OCI-LY3 (cell line): ENCODE measurements at regions not wholly inside any gene's neighbourhood (a gene's known extent, or its start where the extent isn't known, plus 50 kb on each side); places are given as distances from the start of the nearest gene placed in this dataset.

ENCODE experiments used
- H2AFZ ChIP-seq: fragments of 200-600, 300-600 bp; shearing (Covaris generic); 2 replicates; pipeline ENCODE4 v1.6.0; 2014; ENCODE audit warnings: antibody characterized with exemption, low read depth, low read length
- H3K27ac ChIP-seq: fragments of 200-600, 300-600 bp; sonication (generic); 2 replicates; pipeline ENCODE4 v1.5.1; 2014; ENCODE audit warnings: mild to moderate bottlenecking, low read length, moderate library complexity, mixed read lengths
- H3K27me3 ChIP-seq: fragments of 200-600, 300-600 bp; sonication (generic); 2 replicates; pipeline ENCODE4 v1.6.1; 2014; ENCODE audit warnings: low read depth, low read length, mixed read lengths
- H3K36me3 ChIP-seq: fragments of 200-600, 300-600 bp; sonication (generic); replicated peaks from 2 replicates; pipeline ENCODE3; 2014; ENCODE audit warnings: low read depth, low read length, mixed read lengths
- H3K4me1 ChIP-seq: fragments of 300-600, 200-600 bp; sonication (generic); 2 replicates; pipeline ENCODE4 v1.6.1; 2014; ENCODE audit warnings: low read length, mixed read lengths
- H3K4me2 ChIP-seq: fragments of 200-600, 300-600 bp; sonication (generic); 2 replicates; pipeline ENCODE4 v1.6.1; 2014; ENCODE audit warnings: low read length, mixed read lengths
- H3K4me3 ChIP-seq: fragments of 300-600, 200-600 bp; sonication (generic); 2 replicates; pipeline ENCODE4 v1.5.1; 2014; ENCODE audit warnings: antibody characterized with exemption, mild to moderate bottlenecking, low read length, moderate library complexity
- H3K79me2 ChIP-seq: fragments of 300-600, 200-600 bp; shearing (Covaris generic); 2 replicates; pipeline ENCODE4 v1.6.1; 2014; ENCODE audit warnings: mild to moderate bottlenecking, low read length, mixed read lengths
- H3K9ac ChIP-seq: fragments of 300-600, 200-600 bp; shearing (Covaris generic); 2 replicates; pipeline ENCODE4 v1.6.0; 2014; ENCODE audit warnings: mild to moderate bottlenecking, low read length, moderate library complexity
- H3K9me3 ChIP-seq: fragments of 200-600, 300-600 bp; shearing (Covaris generic); 2 replicates; pipeline ENCODE4 v1.6.1; 2014; ENCODE audit warnings: low read length, mixed read lengths; ENCODE audit not compliant: insufficient read depth
- H4K20me1 ChIP-seq: fragments of 200-600, 300-600 bp; sonication (generic); 2 replicates; pipeline ENCODE4 v1.6.1; 2016; ENCODE audit warnings: low read length, mixed read lengths; ENCODE audit not compliant: insufficient read depth
- EZH2phosphoT487 ChIP-seq: fragments of 200-600 bp; shearing (Covaris generic); IDR thresholded peaks from 2 replicates; pipeline ENCODE4 v1.6.1; 2018; ENCODE audit warnings: antibody characterized with exemption, mixed run types, low read depth
- TF ChIP-seq, protein P1 (sequence below): fragments of 200-600, 300-600 bp; sonication (generic); IDR thresholded peaks from 2 replicates; pipeline ENCODE4 v1.5.1; 2014; ENCODE audit warnings: antibody characterized with exemption, low read length, low read depth

DNA sequence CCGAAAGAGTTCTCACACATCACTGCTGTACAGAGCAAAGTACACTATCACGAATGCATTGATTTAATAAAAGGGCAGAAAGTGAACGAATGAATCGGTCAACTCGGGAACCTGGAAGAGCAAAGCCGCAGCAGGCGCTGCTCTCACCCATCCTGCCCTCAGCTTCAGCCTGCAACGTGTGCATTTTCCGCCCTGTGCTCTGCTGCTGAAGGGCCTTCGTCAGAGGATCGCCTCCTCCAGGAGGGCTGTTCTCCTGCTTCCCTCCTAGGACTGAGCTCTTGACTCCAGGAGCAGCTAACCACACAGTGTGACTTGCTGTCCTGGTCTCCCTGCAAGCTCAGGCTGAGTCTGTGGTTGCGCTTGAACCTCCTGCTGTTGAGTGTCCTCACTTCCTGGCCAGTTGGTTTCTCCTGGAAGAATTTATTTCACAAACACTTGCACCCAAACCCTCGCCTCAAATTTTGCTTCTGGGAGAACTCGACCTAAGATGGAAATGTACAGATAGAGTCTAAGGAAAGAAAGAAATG lies 473.0 kb upstream of the KLF6 start:
- no peak overlapping the region for H3K4me2 ChIP-seq
- no peak overlapping the region for H2AFZ ChIP-seq
- no peaks in the 10 kb centered on the region for H3K27me3 ChIP-seq
- H3K27ac ChIP-seq: no peak overlapping the region
- TF ChIP-seq EZH2phosphoT487: no peak
- TF ChIP-seq, protein P1, sequence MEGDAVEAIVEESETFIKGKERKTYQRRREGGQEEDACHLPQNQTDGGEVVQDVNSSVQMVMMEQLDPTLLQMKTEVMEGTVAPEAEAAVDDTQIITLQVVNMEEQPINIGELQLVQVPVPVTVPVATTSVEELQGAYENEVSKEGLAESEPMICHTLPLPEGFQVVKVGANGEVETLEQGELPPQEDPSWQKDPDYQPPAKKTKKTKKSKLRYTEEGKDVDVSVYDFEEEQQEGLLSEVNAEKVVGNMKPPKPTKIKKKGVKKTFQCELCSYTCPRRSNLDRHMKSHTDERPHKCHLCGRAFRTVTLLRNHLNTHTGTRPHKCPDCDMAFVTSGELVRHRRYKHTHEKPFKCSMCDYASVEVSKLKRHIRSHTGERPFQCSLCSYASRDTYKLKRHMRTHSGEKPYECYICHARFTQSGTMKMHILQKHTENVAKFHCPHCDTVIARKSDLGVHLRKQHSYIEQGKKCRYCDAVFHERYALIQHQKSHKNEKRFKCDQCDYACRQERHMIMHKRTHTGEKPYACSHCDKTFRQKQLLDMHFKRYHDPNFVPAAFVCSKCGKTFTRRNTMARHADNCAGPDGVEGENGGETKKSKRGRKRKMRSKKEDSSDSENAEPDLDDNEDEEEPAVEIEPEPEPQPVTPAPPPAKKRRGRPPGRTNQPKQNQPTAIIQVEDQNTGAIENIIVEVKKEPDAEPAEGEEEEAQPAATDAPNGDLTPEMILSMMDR: no peak
- no peaks in the 10 kb centered on the region for H3K36me3 ChIP-seq
- no peak overlapping the region for H3K9ac ChIP-seq
- H3K4me1 ChIP-seq: no peaks in the 10 kb centered on the region
- no peaks in the 10 kb centered on the region for H3K9me3 ChIP-seq
- no peaks in the 10 kb centered on the region for H4K20me1 ChIP-seq
- H3K4me3 ChIP-seq: no peak overlapping the region
- no peaks in the 10 kb centered on the region for H3K79me2 ChIP-seq

- TF ChIP-seq, protein P1: no peak
- TF ChIP-seq EZH2phosphoT487: no peak
- Histone ChIP-seq H3K9me3 (no peaks in the 10 kb centered on the region), H3K9ac (no peak overlapping the region), H2AFZ (no peak overlapping the region), H3K27ac (no peak overlapping the region), H4K20me1 (no peaks in the 10 kb centered on the region), H3K4me2 (no peak overlapping the region), H3K27me3 (no peaks in the 10 kb centered on the region), H3K36me3 (no peaks in the 10 kb centered on the region), H3K4me3 (no peak overlapping the region), H3K79me2 (no peaks in the 10 kb centered on the region), H3K4me1 (no peaks in the 10 kb centered on the region)
These were observed 472.0 kb upstream of the KLF6 start for GRCh38 chr10:4256971-4257370.

DNA sequence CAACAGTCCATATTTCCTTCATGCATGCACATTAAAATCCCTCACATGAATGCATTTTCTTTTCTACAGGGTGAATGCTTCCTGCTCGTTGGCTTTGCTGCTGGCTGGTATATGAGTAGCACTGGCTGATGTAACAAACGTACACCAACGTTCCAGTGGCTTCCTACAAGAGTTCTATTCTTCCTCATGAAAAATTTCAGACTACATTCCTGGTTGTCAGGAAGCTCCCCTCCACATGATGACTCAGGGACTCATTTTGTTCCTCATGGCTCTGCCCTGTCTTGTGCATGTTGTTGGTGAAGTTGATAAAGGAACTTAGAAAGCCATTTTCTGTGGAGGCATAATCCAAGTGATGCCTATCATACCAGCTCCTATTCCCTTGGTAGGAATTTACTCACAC lies 470.7 kb upstream of the KLF6 start:
- H3K4me3 ChIP-seq: no peak overlapping the region
- TF ChIP-seq, protein P1: no peak
- TF ChIP-seq EZH2phosphoT487: no peak
- no peak overlapping the region for H3K27ac ChIP-seq
- H3K36me3 ChIP-seq: no peaks in the 10 kb centered on the region
- no peaks in the 10 kb centered on the region for H3K27me3 ChIP-seq
- H3K79me2 ChIP-seq: no peaks in the 10 kb centered on the region
- no peaks in the 10 kb centered on the region for H3K4me1 ChIP-seq
- H2AFZ ChIP-seq: no peak overlapping the region
- no peak overlapping the region for H3K9ac ChIP-seq
- H3K4me2 ChIP-seq: no peak overlapping the region
- no peaks in the 10 kb centered on the region for H3K9me3 ChIP-seq
- no peaks in the 10 kb centered on the region for H4K20me1 ChIP-seq

DNA sequence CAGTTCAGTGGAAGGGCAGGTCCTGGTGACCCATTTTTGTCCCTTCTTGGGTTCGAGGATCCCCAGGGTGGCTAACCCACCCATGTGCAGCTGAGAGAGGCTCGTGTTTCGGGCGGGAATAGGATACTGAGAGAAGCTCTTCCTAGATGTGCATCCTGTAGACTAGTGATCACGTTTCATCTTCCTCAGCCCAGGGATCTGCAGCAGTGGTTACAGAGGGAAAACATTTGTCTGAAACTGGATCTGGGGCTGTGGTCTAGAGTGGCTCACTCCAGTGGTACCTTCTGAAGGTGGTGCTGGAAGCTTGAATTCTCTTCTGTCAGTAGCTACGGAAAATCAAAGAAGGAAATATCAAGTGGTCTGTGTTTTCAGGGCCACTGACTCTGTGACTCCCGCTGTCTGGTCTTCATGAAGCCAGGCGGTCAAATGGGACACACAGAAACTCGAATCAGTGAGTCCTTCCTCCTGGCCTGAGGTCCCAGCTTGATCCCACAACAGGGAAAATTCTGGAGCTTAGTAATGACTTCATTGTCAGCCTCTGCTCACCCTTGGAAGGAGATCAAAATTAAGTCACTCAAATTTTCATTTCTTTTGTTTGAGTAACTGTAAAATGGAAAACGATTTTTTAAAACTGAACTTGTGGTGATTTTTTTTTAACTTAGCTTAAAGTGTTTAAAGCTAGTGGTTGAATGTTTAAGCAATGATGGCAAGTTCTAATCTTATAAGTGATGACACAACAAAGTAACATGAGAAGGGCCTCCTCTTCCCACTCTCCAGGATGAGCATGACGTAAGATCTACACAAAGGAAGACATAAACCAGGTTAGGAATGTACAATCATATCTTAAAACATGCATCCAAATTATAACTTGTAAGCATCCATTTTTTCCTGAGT lies 469.3 kb upstream of the KLF6 start:
- no peaks in the 10 kb centered on the region for H3K9me3 ChIP-seq
- no peak overlapping the region for H2AFZ ChIP-seq
- H3K4me3 ChIP-seq: no peak overlapping the region
- H4K20me1 ChIP-seq: no peaks in the 10 kb centered on the region
- no peaks in the 10 kb centered on the region for H3K27me3 ChIP-seq
- no peaks in the 10 kb centered on the region for H3K36me3 ChIP-seq
- no peaks in the 10 kb centered on the region for H3K79me2 ChIP-seq
- no peak overlapping the region for H3K9ac ChIP-seq
- no peak overlapping the region for H3K27ac ChIP-seq
- H3K4me2 ChIP-seq: no peak overlapping the region
- TF ChIP-seq, protein P1: no peak
- no peak for TF ChIP-seq EZH2phosphoT487
- H3K4me1 ChIP-seq: no peaks in the 10 kb centered on the region
